WTC11 (cell line): ENCODE measurements at regions not wholly inside any gene's neighbourhood (a gene's known extent, or its start where the extent isn't known, plus 50 kb on each side); places are given as distances from the start of the nearest gene placed in this dataset.

Experiments used
- ATAC-seq: fragments of 200-7000 bp; cut with Tn5 transposase; 2 replicates; pipeline ENCODE4 v1.10.0; 2021; ENCODE audit warnings: mild to moderate bottlenecking, moderate library complexity
- CTCF ChIA-PET: fragments of 300-600 bp; sonication (Branson Sonifier 250); formaldehyde crosslinking; loops from one replicate; lab custom pipeline; 2021; ENCODE audit warnings: antibody characterized with exemption; lab: Charles Lee
- POLR2A ChIA-PET: fragments of 350-600 bp; sonication (Branson Sonifier 250); formaldehyde crosslinking; loops from one replicate; lab custom pipeline; 2021; ENCODE audit warnings: antibody characterized with exemption; lab: Charles Lee
- DNase-seq: peaks from one replicate; pipeline ENCODE4 v3.0.0; 2021; ENCODE audit warnings: low spot score
- H3K27ac Mint-ChIP-seq: 2 replicates; pipeline ENCODE4 v1.8.0; 2021; ENCODE audit warnings: mixed read lengths
- H3K27me3 Mint-ChIP-seq: 2 replicates; pipeline ENCODE4 v1.8.0; 2021; ENCODE audit warnings: low read depth, mild to moderate bottlenecking, moderate library complexity, mixed read lengths
- H3K36me3 Mint-ChIP-seq: 2 replicates; pipeline ENCODE4 v1.8.0; 2021; ENCODE audit warnings: mixed read lengths
- H3K4me1 Mint-ChIP-seq: 2 replicates; pipeline ENCODE4 v1.8.0; 2022; ENCODE audit warnings: mixed read lengths
- H3K4me3 Mint-ChIP-seq: 2 replicates; pipeline ENCODE4 v1.8.0; 2021; ENCODE audit warnings: mild to moderate bottlenecking, moderate library complexity, mixed read lengths
- H3K9me3 Mint-ChIP-seq: 2 replicates; pipeline ENCODE4 v1.8.0; 2021; ENCODE audit warnings: mixed read lengths
- ELF4 ChIP-seq: sonication (generic); formaldehyde crosslinking; IDR thresholded peaks from 2 replicates; pipeline ENCODE4 v1.8.1; 2022; ENCODE audit warnings: low read depth, mild to moderate bottlenecking, moderate library complexity, missing genetic modification reagents
- ESRRA ChIP-seq: sonication (generic); formaldehyde crosslinking; IDR thresholded peaks from 2 replicates; pipeline ENCODE4 v1.8.1; 2022; ENCODE audit warnings: mild to moderate bottlenecking, missing genetic modification reagents, borderline replicate concordance
- FOXJ3 ChIP-seq: sonication (generic); formaldehyde crosslinking; IDR thresholded peaks from 2 replicates; pipeline ENCODE4 v1.9.0; 2021; ENCODE audit warnings: missing genetic modification reagents, mild to moderate bottlenecking, borderline replicate concordance
- FOXP1 ChIP-seq: sonication (generic); formaldehyde crosslinking; IDR thresholded peaks from 2 replicates; pipeline ENCODE4 v1.8.0; 2022; ENCODE audit warnings: missing genetic modification reagents, mild to moderate bottlenecking, moderate library complexity, borderline replicate concordance
- IRF2 ChIP-seq: sonication (generic); formaldehyde crosslinking; IDR thresholded peaks from 2 replicates; pipeline ENCODE4 v1.8.0; 2022; ENCODE audit warnings: low read depth, missing genetic modification reagents, borderline replicate concordance
- NR3C1 ChIP-seq: sonication (generic); formaldehyde crosslinking; conservative IDR thresholded peaks from 2 replicates; pipeline ENCODE4 v1.8.1; 2023; ENCODE audit warnings: low read depth, mild to moderate bottlenecking, missing genetic modification reagents
- RELA ChIP-seq: sonication (generic); formaldehyde crosslinking; IDR thresholded peaks from 2 replicates; pipeline ENCODE4 v1.8.1; 2022; ENCODE audit warnings: missing genetic modification reagents, mild to moderate bottlenecking, borderline replicate concordance
- TEAD4 ChIP-seq: sonication (generic); formaldehyde crosslinking; IDR thresholded peaks from 2 replicates; pipeline ENCODE4 v1.8.0; 2022; ENCODE audit warnings: mild to moderate bottlenecking, missing genetic modification reagents
- ZNF121 ChIP-seq: sonication (generic); formaldehyde crosslinking; IDR thresholded peaks from 2 replicates; pipeline ENCODE4 v1.8.0; 2023; ENCODE audit warnings: missing genetic modification reagents
- ZNF232 ChIP-seq: sonication (generic); formaldehyde crosslinking; IDR thresholded peaks from 2 replicates; pipeline ENCODE4 v1.8.0; 2022; ENCODE audit warnings: mild to moderate bottlenecking, missing genetic modification reagents
- ZNF263 ChIP-seq: sonication (generic); formaldehyde crosslinking; IDR thresholded peaks from 2 replicates; pipeline ENCODE4 v1.8.1; 2022; ENCODE audit warnings: low read depth, mild to moderate bottlenecking, moderate library complexity, missing genetic modification reagents
- ZNF416 ChIP-seq: fragments of 250-450 bp; sonication (Bioruptor Pico); IDR thresholded peaks from 2 replicates; pipeline ENCODE4 v1.9.0; 2021; ENCODE audit warnings: mild to moderate bottlenecking, inconsistent platforms
- ZNF423 ChIP-seq: fragments of 250-450 bp; sonication (Bioruptor Pico); IDR thresholded peaks from 2 replicates; pipeline ENCODE4 v2.1.2; 2022; ENCODE audit warnings: mild to moderate bottlenecking, moderate library complexity
- TF ChIP-seq, protein P1 (sequence below): fragments of 200-600 bp; IDR thresholded peaks from 2 replicates; pipeline ENCODE4 v1.8.0; 2022; ENCODE audit warnings: antibody characterized with exemption
- TF ChIP-seq, protein P2 (sequence below): sonication (generic); formaldehyde crosslinking; conservative IDR thresholded peaks from 2 replicates; pipeline ENCODE4 v1.8.1; 2022; ENCODE audit warnings: mild to moderate bottlenecking, missing genetic modification reagents
- TF ChIP-seq, protein P3 (sequence below): sonication (generic); formaldehyde crosslinking; IDR thresholded peaks from 2 replicates; pipeline ENCODE4 v1.8.0; 2022; ENCODE audit warnings: mild to moderate bottlenecking, missing genetic modification reagents
- TF ChIP-seq, protein P4 (sequence below): sonication (generic); formaldehyde crosslinking; IDR thresholded peaks from 2 replicates; pipeline ENCODE4 v1.8.1; 2023; ENCODE audit warnings: mild to moderate bottlenecking, missing genetic modification reagents
- TF ChIP-seq, protein P5 (sequence below): sonication (generic); formaldehyde crosslinking; IDR thresholded peaks from 2 replicates; pipeline ENCODE4 v1.8.1; 2022; ENCODE audit warnings: low read depth, mild to moderate bottlenecking, moderate library complexity, missing genetic modification reagents, borderline replicate concordance
- TF ChIP-seq, protein P6 (sequence below): sonication (generic); formaldehyde crosslinking; IDR thresholded peaks from 2 replicates; pipeline ENCODE4 v1.8.1; 2023; ENCODE audit warnings: mild to moderate bottlenecking, missing genetic modification reagents, moderate library complexity
- TF ChIP-seq, protein P7 (sequence below): fragments of 250-450 bp; sonication (Bioruptor Pico); IDR thresholded peaks from 2 replicates; pipeline ENCODE4 v1.9.0; 2021; ENCODE audit warnings: mild to moderate bottlenecking, borderline replicate concordance

DNA sequence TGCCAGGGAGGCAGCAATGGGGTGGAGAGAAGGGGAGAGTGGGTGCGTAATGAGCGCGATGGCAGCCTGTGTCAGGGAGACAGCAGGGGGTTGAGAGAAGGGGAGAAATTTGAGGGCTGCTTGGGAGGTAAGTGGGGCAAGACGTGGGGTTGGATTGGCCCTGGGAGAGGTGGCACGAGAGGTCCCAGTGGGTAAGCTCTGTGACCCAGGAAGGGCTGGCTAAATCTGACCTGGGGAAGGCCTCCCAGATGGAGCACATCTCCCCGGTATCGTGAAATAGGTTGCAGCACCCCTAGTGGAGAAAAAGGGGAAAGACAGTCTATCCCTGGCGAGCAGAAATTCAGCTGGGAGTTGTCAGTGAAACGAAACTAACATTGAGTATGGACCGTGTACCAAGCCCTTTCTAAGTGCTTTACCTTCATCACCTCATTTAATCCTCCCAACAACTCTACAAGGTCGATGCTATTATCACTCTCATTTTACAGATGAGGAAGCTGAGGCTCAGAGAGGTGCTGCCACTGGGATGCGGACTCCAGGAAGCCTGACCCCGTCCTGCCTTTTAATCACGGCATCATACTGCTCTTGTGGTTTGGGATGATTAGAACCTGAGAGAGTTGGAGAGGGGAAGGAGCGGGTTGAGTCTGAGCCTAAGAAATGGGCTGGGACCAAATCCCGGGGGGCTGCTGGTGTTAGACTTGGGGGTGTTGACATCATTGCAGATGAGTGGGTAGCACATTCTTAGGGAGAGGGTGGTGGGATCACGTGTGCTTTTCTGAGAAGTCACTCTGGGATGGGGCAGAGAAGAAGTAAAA, 56.6 kb upstream of the RPL11 start:
- no peaks in the 10 kb centered on the region; the same call in 1 of the 2 replicates for H3K27me3 Mint-ChIP-seq
- TF ChIP-seq, protein P1, sequence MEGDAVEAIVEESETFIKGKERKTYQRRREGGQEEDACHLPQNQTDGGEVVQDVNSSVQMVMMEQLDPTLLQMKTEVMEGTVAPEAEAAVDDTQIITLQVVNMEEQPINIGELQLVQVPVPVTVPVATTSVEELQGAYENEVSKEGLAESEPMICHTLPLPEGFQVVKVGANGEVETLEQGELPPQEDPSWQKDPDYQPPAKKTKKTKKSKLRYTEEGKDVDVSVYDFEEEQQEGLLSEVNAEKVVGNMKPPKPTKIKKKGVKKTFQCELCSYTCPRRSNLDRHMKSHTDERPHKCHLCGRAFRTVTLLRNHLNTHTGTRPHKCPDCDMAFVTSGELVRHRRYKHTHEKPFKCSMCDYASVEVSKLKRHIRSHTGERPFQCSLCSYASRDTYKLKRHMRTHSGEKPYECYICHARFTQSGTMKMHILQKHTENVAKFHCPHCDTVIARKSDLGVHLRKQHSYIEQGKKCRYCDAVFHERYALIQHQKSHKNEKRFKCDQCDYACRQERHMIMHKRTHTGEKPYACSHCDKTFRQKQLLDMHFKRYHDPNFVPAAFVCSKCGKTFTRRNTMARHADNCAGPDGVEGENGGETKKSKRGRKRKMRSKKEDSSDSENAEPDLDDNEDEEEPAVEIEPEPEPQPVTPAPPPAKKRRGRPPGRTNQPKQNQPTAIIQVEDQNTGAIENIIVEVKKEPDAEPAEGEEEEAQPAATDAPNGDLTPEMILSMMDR = peak; percentile 82
- TF ChIP-seq IRF2 = no peak
- H3K9me3 Mint-ChIP-seq = no peaks in the 10 kb centered on the region
- CTCF ChIA-PET = interaction anchor here (0.6 to 6.9 kb wide), 49 partner anchors 9 to 546 kb away, joined by 3 to 341 read pairs (median 5); partner anchors contain the start of genes ASAP3, ID3 and RPL11
- DNase-seq (peak; percentile 61), ATAC-seq (peak; percentile 70)
- peak overlapping the region; percentile 13; the same call in 1 of the 2 replicates for H3K27ac Mint-ChIP-seq
- no peak overlapping the region for H3K4me3 Mint-ChIP-seq
- POLR2A ChIA-PET = interaction anchor here (0.8 to 1.5 kb wide), 6 partner anchors 15 to 79 kb away, joined by 3 to 11 read pairs (median 5); partner anchors contain the start of genes ID3 and RPL11
- peaks cover 28% of the 10 kb centered on the region for H3K4me1 Mint-ChIP-seq
- H3K36me3 Mint-ChIP-seq = no peaks in the 10 kb centered on the region

DNA sequence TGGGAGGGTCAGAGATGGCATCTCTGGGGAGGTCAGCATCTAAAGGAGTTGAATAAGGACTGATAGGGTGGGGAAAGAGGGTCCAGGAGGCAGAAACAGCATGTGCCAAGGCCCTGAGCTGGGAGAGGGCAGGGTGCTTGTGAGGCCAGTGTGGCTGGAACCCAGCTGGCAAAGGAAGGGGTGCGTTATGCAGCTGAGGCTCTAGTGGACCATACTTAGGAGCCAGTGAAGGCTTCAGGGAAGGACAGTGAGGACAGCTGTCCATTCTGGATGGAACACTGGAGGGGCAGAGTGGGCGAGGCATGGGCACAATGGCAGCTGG, 57.1 kb upstream of the RPL11 start:
- no peak overlapping the region for H3K27ac Mint-ChIP-seq

DNA sequence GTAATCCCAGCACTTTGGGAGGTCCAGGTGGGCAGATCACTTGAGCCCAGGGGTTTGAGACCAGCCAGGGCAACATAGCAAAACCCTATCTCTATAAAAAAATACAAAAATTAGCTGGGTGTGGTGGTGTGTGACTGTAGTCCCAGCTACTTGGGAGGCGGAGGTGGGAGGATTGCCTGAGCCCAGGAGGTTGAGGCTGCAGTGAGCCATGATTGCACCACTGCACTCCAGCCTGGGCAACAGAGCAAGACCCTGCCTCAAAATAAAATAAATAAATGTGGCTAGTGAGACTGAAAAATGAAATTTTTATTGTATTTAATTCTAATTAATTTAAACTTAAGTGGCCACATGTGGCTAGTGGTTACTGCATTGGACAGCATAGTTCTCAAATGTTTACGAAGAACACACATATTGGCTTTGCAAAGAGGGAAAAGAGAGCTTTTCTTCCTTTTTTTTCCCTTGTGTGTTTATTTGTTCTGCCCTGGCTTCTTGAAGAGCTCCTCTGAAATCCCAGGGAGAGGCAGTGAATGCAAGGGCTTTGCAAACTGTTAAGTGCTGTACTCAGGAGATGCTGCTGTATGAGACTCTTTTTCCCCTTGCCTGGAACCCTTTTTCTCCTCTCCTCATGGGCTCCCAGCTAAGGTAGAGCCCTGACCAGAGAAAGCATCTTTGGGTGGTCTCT, 59.0 kb upstream of the RPL11 start:
- DNase-seq (no peak), ATAC-seq (no peak)
- CTCF ChIA-PET = interaction anchor here (0.7 to 6.9 kb wide), 5 partner anchors 12 to 87 kb away, joined by 3 to 341 read pairs (median 10); partner anchors contain the start of gene ID3

More for the DNA sequence above, 57.1 kb upstream of the RPL11 start:
- ChIA-PET POLR2A (interaction anchor here (0.8 to 1.5 kb wide), 6 partner anchors 15 to 79 kb away, joined by 3 to 11 read pairs (median 5); partner anchors contain the start of genes ID3 and RPL11), CTCF (interaction anchor here (0.6 to 6.9 kb wide), 47 partner anchors 10 to 266 kb away, joined by 3 to 341 read pairs (median 5); partner anchors contain the start of genes ASAP3, ID3 and RPL11)
- H3K4me1 Mint-ChIP-seq = peaks cover 28% of the 10 kb centered on the region
- no peak overlapping the region for H3K4me3 Mint-ChIP-seq
- TF ChIP-seq TEAD4 (CRISPR knock-in tag) (no peak), NR3C1 (no peak), ZNF423 (no peak), ZNF263 (CRISPR knock-in tag) (no peak), RELA (CRISPR knock-in tag) (no peak), FOXP1 (no peak)
- TF ChIP-seq, protein P2, sequence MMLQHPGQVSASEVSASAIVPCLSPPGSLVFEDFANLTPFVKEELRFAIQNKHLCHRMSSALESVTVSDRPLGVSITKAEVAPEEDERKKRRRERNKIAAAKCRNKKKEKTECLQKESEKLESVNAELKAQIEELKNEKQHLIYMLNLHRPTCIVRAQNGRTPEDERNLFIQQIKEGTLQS (CRISPR knock-in tag) = no peak
- TF ChIP-seq, protein P3, sequence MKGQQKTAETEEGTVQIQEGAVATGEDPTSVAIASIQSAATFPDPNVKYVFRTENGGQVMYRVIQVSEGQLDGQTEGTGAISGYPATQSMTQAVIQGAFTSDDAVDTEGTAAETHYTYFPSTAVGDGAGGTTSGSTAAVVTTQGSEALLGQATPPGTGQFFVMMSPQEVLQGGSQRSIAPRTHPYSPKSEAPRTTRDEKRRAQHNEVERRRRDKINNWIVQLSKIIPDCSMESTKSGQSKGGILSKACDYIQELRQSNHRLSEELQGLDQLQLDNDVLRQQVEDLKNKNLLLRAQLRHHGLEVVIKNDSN = no peak
- TF ChIP-seq, protein P4, sequence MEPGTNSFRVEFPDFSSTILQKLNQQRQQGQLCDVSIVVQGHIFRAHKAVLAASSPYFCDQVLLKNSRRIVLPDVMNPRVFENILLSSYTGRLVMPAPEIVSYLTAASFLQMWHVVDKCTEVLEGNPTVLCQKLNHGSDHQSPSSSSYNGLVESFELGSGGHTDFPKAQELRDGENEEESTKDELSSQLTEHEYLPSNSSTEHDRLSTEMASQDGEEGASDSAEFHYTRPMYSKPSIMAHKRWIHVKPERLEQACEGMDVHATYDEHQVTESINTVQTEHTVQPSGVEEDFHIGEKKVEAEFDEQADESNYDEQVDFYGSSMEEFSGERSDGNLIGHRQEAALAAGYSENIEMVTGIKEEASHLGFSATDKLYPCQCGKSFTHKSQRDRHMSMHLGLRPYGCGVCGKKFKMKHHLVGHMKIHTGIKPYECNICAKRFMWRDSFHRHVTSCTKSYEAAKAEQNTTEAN = no peak
- TF ChIP-seq, protein P5, sequence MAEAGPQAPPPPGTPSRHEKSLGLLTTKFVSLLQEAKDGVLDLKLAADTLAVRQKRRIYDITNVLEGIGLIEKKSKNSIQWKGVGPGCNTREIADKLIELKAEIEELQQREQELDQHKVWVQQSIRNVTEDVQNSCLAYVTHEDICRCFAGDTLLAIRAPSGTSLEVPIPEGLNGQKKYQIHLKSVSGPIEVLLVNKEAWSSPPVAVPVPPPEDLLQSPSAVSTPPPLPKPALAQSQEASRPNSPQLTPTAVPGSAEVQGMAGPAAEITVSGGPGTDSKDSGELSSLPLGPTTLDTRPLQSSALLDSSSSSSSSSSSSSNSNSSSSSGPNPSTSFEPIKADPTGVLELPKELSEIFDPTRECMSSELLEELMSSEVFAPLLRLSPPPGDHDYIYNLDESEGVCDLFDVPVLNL (CRISPR knock-in tag) = no peak
- no peak for ATAC-seq
- H3K27me3 Mint-ChIP-seq = no peaks in the 10 kb centered on the region; the same call in 1 of the 2 replicates
- no peak for DNase-seq
- H3K36me3 Mint-ChIP-seq = no peaks in the 10 kb centered on the region
- H3K9me3 Mint-ChIP-seq = no peaks in the 10 kb centered on the region

More for the DNA sequence above, 59.0 kb upstream of the RPL11 start:
- no peaks in the 10 kb centered on the region; the same call in 1 of the 2 replicates for H3K27me3 Mint-ChIP-seq
- H3K36me3 Mint-ChIP-seq = no peaks in the 10 kb centered on the region
- no peak overlapping the region for H3K4me3 Mint-ChIP-seq
- TF ChIP-seq ELF4 (no peak), ZNF232 (CRISPR knock-in tag) (no peak), RELA (CRISPR knock-in tag) (no peak), FOXJ3 (CRISPR knock-in tag) (no peak), ESRRA (CRISPR knock-in tag) (no peak), ZNF121 (CRISPR knock-in tag) (peak; percentile 75; the same call in 1 of the 2 replicates), ZNF416 (CRISPR knock-in tag) (no peak)
- TF ChIP-seq, protein P6, sequence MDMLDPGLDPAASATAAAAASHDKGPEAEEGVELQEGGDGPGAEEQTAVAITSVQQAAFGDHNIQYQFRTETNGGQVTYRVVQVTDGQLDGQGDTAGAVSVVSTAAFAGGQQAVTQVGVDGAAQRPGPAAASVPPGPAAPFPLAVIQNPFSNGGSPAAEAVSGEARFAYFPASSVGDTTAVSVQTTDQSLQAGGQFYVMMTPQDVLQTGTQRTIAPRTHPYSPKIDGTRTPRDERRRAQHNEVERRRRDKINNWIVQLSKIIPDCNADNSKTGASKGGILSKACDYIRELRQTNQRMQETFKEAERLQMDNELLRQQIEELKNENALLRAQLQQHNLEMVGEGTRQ (CRISPR knock-in tag) = no peak
- TF ChIP-seq, protein P7, sequence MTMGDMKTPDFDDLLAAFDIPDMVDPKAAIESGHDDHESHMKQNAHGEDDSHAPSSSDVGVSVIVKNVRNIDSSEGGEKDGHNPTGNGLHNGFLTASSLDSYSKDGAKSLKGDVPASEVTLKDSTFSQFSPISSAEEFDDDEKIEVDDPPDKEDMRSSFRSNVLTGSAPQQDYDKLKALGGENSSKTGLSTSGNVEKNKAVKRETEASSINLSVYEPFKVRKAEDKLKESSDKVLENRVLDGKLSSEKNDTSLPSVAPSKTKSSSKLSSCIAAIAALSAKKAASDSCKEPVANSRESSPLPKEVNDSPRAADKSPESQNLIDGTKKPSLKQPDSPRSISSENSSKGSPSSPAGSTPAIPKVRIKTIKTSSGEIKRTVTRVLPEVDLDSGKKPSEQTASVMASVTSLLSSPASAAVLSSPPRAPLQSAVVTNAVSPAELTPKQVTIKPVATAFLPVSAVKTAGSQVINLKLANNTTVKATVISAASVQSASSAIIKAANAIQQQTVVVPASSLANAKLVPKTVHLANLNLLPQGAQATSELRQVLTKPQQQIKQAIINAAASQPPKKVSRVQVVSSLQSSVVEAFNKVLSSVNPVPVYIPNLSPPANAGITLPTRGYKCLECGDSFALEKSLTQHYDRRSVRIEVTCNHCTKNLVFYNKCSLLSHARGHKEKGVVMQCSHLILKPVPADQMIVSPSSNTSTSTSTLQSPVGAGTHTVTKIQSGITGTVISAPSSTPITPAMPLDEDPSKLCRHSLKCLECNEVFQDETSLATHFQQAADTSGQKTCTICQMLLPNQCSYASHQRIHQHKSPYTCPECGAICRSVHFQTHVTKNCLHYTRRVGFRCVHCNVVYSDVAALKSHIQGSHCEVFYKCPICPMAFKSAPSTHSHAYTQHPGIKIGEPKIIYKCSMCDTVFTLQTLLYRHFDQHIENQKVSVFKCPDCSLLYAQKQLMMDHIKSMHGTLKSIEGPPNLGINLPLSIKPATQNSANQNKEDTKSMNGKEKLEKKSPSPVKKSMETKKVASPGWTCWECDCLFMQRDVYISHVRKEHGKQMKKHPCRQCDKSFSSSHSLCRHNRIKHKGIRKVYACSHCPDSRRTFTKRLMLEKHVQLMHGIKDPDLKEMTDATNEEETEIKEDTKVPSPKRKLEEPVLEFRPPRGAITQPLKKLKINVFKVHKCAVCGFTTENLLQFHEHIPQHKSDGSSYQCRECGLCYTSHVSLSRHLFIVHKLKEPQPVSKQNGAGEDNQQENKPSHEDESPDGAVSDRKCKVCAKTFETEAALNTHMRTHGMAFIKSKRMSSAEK (CRISPR knock-in tag) = no peak
- H3K9me3 Mint-ChIP-seq = no peaks in the 10 kb centered on the region
- no peak overlapping the region for H3K27ac Mint-ChIP-seq
- POLR2A ChIA-PET = interaction anchor here (1.7 kb wide), 1 partner anchor 77 kb away, joined by 6 read pairs; no protein-coding TSS in a partner anchor
- H3K4me1 Mint-ChIP-seq = peaks cover 28% of the 10 kb centered on the region
